ENCODE measurements at regions not wholly inside any gene's neighbourhood (a gene's known extent, or its start where the extent isn't known, plus 50 kb on each side); places are given as distances from the start of the nearest gene placed in this dataset.
A peak's percentile ranks its signal among the peaks of the same experiment; 100 is the strongest.

- TF ChIP-seq CTCF (conservative IDR thresholded peaks at IDR 0.05; ENCODE audit: low read depth in 2 of 2), result no peak
- no peak for TF ChIP-seq ETS1 (IDR thresholded peaks at IDR 0.05)
- no peak for TF ChIP-seq POLR2AphosphoS5 (IDR thresholded peaks at IDR 0.05; ENCODE audit: low read depth)
- no peak for TF ChIP-seq REST (IDR thresholded peaks at IDR 0.05; ENCODE audit: unreplicated experiment)
- no peak for TF ChIP-seq EZH2 (IDR thresholded peaks at IDR 0.05; ENCODE audit: low read depth, unreplicated experiment)
- TF ChIP-seq CREB1 (CRISPR knock-in tag; IDR thresholded peaks at IDR 0.05; ENCODE audit: low read depth), result no peak
- no peak for TF ChIP-seq NANOG (IDR thresholded peaks at IDR 0.05; ENCODE audit: borderline replicate concordance)
Measured at GRCh38 chr3:144294659-144295538, 323.3 kb downstream of the DIPK2A start (continued).

- Mint-ChIP-seq H3K9me3 (no peaks in the 10 kb centered on the region; the same call in 2 of the 3 replicates), H3K4me3 (no peak overlapping the region), H3K36me3 (ENCODE audit: low read depth) (no peaks in the 10 kb centered on the region), H3K27ac (0 out of 2 replicates have a peak overlapping the region, but pooled peaks have one; percentile 3), H3K4me1 (no peaks in the 10 kb centered on the region; the same call in 2 of the 3 replicates), H3K27me3 (ENCODE audit: insufficient read depth, low read depth, poor library complexity) (peaks cover 2% of the 10 kb centered on the region)
- ATAC-seq, result no peak
- Histone ChIP-seq H3K27me3 (ENCODE audit: insufficient read depth) (no peaks in the 10 kb centered on the region), H3K4me3 (no peak overlapping the region), H4K20me1 (replicated peaks; ENCODE audit: insufficient read depth) (no peaks in the 10 kb centered on the region), H2AFZ (no peak overlapping the region; the same call in 1 of the 2 replicates), H3K79me2 (replicated peaks; ENCODE audit: insufficient read depth) (no peaks in the 10 kb centered on the region), H3K36me3 (ENCODE audit: insufficient read depth) (no peaks in the 10 kb centered on the region), H3K27ac (ENCODE audit: low read depth) (no peak overlapping the region), H3K4me1 (ENCODE audit: insufficient read depth) (no peaks in the 10 kb centered on the region), H3K4me2 (no peak overlapping the region), H3K9me2 (ENCODE audit: insufficient read depth) (no peaks in the 10 kb centered on the region), H3F3A (replicated peaks; ENCODE audit: low read depth) (no peaks in the 10 kb centered on the region)
- DNase-seq (ENCODE audit: low spot score), result no peak
- TF ChIP-seq NANOG (IDR thresholded peaks at IDR 0.05; ENCODE audit: borderline replicate concordance) (no peak), ZNF462 (CRISPR knock-in tag; IDR thresholded peaks at IDR 0.05) (no peak), STAT1 (IDR thresholded peaks at IDR 0.05; ENCODE audit: unreplicated experiment) (no peak), ZNF331 (CRISPR knock-in tag; IDR thresholded peaks at IDR 0.05; ENCODE audit: low read depth) (no peak), ZNF114 (CRISPR knock-in tag; IDR thresholded peaks at IDR 0.05) (no peak), JUNB (IDR thresholded peaks at IDR 0.05; ENCODE audit: unreplicated experiment) (no peak)
Measured at GRCh38 chr3:144295613-144296012, 324.0 kb downstream of the DIPK2A start.
